K562 (cell line): ENCODE measurements at regions not wholly inside any gene's neighbourhood (a gene's known extent, or its start where the extent isn't known, plus 50 kb on each side); places are given as distances from the start of the nearest gene placed in this dataset.

Experiments
- CBX5 ChIP-seq: IDR thresholded peaks from 2 replicates; pipeline ENCODE4 v1.6.1; 2014; ENCODE audit warnings: low read depth, borderline replicate concordance
- CTCF ChIP-seq, 3 experiments: IDR thresholded peaks in 2 of 3; conservative IDR thresholded peaks in 1 of 3; 2 replicates each; pipeline ENCODE4 v1.5.1; 2011 to 2012; ENCODE audit warnings: low read length in 3 of 3, mild to moderate bottlenecking in 3 of 3, control low read depth in 2 of 3, improper control_type of control experiment in 1 of 3, inconsistent platforms in 1 of 3, low read depth in 1 of 3, mixed read lengths in 1 of 3, moderate library complexity in 1 of 3; ENCODE audit not compliant: insufficient read depth in 2 of 3
- JUND ChIP-seq, 2 experiments: IDR thresholded peaks; 2 replicates in 1 of 2; 3 replicates in 1 of 2; pipeline ENCODE4 v1.6.1; 2011; ENCODE audit warnings: borderline replicate concordance in 2 of 2, low read depth in 2 of 2, low read length in 2 of 2, improper control_type of control experiment in 1 of 2, missing biosample characterization in 1 of 2, missing genetic modification characterization in 1 of 2, missing genetic modification reagents in 1 of 2
- MXD1 ChIP-seq: fragments of 250-450 bp; sonication (Bioruptor Pico); IDR thresholded peaks from 2 replicates; pipeline ENCODE4 v1.8.0; 2021; ENCODE audit warnings: borderline replicate concordance, mild to moderate bottlenecking, moderate library complexity; ENCODE audit not compliant: poor library complexity, severe bottlenecking
- NFXL1 ChIP-seq: fragments of 450-650 bp; formaldehyde crosslinking; IDR thresholded peaks from 2 replicates; pipeline ENCODE4 v1.4.0; 2021; ENCODE audit warnings: mild to moderate bottlenecking
- NR3C1 ChIP-seq: sonication (generic); formaldehyde crosslinking; IDR thresholded peaks from 2 replicates; pipeline ENCODE4 v1.8.1; 2022; ENCODE audit warnings: missing genetic modification reagents
- POLR2A ChIP-seq: fragments of 450-650 bp; conservative IDR thresholded peaks from 2 replicates; pipeline ENCODE4 v1.6.1; 2016
- ZNF384 ChIP-seq: IDR thresholded peaks from 2 replicates; pipeline ENCODE4 v1.6.1; 2012; ENCODE audit warnings: low read depth, low read length, improper control_type of control experiment
- ZNF707 ChIP-seq: fragments of 250-450 bp; sonication (Bioruptor Pico); conservative IDR thresholded peaks from 2 replicates; pipeline ENCODE4 v1.8.0; 2022; ENCODE audit warnings: inconsistent platforms, mild to moderate bottlenecking, moderate library complexity
- TF ChIP-seq, protein P1 (sequence below): sonication (generic); formaldehyde crosslinking; IDR thresholded peaks from 2 replicates; pipeline ENCODE4 v1.8.0; 2023; ENCODE audit warnings: mild to moderate bottlenecking, missing genetic modification reagents
- TF ChIP-seq, protein P2 (sequence below): fragments of 250-450 bp; sonication (Bioruptor Pico); IDR thresholded peaks from 2 replicates; pipeline ENCODE4 v1.4.0; 2020; ENCODE audit warnings: mild to moderate bottlenecking

- no peak for TF ChIP-seq ZNF707
- TF ChIP-seq JUND (IDR thresholded peaks at IDR 0.05; ENCODE audit: borderline replicate concordance, low read depth, low read length), result no peak
- no peak for TF ChIP-seq JUND (tag; IDR thresholded peaks at IDR 0.05; ENCODE audit: borderline replicate concordance, low read depth, low read length)
- TF ChIP-seq CTCF (IDR thresholded peaks at IDR 0.05 in 2 of 3, conservative IDR thresholded peaks at IDR 0.05 in 1 of 3; ENCODE audit: insufficient read depth in 2 of 3, low read depth in 1 of 3, low read length in 3 of 3), result no peak
- no peak for TF ChIP-seq NFXL1 (CRISPR knock-in tag)
- no peak for TF ChIP-seq MXD1
- TF ChIP-seq, protein P1, sequence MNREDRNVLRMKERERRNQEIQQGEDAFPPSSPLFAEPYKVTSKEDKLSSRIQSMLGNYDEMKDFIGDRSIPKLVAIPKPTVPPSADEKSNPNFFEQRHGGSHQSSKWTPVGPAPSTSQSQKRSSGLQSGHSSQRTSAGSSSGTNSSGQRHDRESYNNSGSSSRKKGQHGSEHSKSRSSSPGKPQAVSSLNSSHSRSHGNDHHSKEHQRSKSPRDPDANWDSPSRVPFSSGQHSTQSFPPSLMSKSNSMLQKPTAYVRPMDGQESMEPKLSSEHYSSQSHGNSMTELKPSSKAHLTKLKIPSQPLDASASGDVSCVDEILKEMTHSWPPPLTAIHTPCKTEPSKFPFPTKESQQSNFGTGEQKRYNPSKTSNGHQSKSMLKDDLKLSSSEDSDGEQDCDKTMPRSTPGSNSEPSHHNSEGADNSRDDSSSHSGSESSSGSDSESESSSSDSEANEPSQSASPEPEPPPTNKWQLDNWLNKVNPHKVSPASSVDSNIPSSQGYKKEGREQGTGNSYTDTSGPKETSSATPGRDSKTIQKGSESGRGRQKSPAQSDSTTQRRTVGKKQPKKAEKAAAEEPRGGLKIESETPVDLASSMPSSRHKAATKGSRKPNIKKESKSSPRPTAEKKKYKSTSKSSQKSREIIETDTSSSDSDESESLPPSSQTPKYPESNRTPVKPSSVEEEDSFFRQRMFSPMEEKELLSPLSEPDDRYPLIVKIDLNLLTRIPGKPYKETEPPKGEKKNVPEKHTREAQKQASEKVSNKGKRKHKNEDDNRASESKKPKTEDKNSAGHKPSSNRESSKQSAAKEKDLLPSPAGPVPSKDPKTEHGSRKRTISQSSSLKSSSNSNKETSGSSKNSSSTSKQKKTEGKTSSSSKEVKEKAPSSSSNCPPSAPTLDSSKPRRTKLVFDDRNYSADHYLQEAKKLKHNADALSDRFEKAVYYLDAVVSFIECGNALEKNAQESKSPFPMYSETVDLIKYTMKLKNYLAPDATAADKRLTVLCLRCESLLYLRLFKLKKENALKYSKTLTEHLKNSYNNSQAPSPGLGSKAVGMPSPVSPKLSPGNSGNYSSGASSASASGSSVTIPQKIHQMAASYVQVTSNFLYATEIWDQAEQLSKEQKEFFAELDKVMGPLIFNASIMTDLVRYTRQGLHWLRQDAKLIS (CRISPR knock-in tag), result no peak
- TF ChIP-seq NR3C1 (CRISPR knock-in tag), result no peak
- TF ChIP-seq ZNF384, result no peak
- TF ChIP-seq CBX5, result no peak
- TF ChIP-seq, protein P2, sequence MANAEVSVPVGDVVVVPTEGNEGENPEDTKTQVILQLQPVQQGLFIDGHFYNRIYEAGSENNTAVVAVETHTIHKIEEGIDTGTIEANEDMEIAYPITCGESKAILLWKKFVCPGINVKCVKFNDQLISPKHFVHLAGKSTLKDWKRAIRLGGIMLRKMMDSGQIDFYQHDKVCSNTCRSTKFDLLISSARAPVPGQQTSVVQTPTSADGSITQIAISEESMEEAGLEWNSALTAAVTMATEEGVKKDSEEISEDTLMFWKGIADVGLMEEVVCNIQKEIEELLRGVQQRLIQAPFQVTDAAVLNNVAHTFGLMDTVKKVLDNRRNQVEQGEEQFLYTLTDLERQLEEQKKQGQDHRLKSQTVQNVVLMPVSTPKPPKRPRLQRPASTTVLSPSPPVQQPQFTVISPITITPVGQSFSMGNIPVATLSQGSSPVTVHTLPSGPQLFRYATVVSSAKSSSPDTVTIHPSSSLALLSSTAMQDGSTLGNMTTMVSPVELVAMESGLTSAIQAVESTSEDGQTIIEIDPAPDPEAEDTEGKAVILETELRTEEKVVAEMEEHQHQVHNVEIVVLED (CRISPR knock-in tag), result no peak
- no peak for TF ChIP-seq POLR2A
These were observed 325.2 kb downstream of the USP25 start for GRCh38 chr21:16055014-16055413.
